Thymus (tissue), 11 donors: ENCODE measurements at regions not wholly inside any gene's neighbourhood (a gene's known extent, or its start where the extent isn't known, plus 50 kb on each side); places are given as distances from the start of the nearest gene placed in this dataset.

Source experiments
- DNase-seq, 9 donors: peaks; one replicate each; pipeline ENCODE4 v3.0.0-alpha.2; 2013; ENCODE audit warnings: low spot score in 9 of 9, low read depth in 6 of 9, missing footprints in 1 of 9
- H3K27ac ChIP-seq, 2 donors: one replicate each; pipeline ENCODE4 v1.5.1; 2013; ENCODE audit warnings: control low read depth in 1 of 2, low read depth in 1 of 2, low read length in 1 of 2, mild to moderate bottlenecking in 1 of 2, moderate library complexity in 1 of 2
- H3K27me3 ChIP-seq, 2 donors: one replicate each; pipeline ENCODE4 v1.5.1; 2013; ENCODE audit warnings: low read length in 1 of 2; ENCODE audit not compliant: control insufficient read depth in 2 of 2, insufficient read depth in 1 of 2
- H3K36me3 ChIP-seq, 2 donors: one replicate each; pipeline ENCODE4 v1.5.1; 2013; ENCODE audit warnings: low read length in 1 of 2, mild to moderate bottlenecking in 1 of 2, moderate library complexity in 1 of 2; ENCODE audit not compliant: control insufficient read depth in 2 of 2, insufficient read depth in 2 of 2
- H3K4me1 ChIP-seq, 2 donors: one replicate each; pipeline ENCODE4 v1.5.1; 2013; ENCODE audit warnings: low read length in 2 of 2; ENCODE audit not compliant: control insufficient read depth in 2 of 2, insufficient read depth in 2 of 2
- H3K4me3 ChIP-seq, 2 donors: one replicate each; pipeline ENCODE4 v1.5.1; 2013; ENCODE audit warnings: low read length in 2 of 2, control low read depth in 1 of 2, mild to moderate bottlenecking in 1 of 2
- H3K9me3 ChIP-seq, 2 donors: one replicate each; pipeline ENCODE4 v1.5.1; 2013; ENCODE audit warnings: low read length in 1 of 2, mild to moderate bottlenecking in 1 of 2; ENCODE audit not compliant: control insufficient read depth in 2 of 2, insufficient read depth in 1 of 2
- whole genome bisulfite sequencing: extraction: QIAGEN DNeasy Blood & Tissue Kit; methylation state at CpG from one replicate; pipeline ENCODE4 v1.1.7; 2013; 5-methylcytosine and 5-hydroxymethylcytosine counted together
- donor health status: healthy.

DNA sequence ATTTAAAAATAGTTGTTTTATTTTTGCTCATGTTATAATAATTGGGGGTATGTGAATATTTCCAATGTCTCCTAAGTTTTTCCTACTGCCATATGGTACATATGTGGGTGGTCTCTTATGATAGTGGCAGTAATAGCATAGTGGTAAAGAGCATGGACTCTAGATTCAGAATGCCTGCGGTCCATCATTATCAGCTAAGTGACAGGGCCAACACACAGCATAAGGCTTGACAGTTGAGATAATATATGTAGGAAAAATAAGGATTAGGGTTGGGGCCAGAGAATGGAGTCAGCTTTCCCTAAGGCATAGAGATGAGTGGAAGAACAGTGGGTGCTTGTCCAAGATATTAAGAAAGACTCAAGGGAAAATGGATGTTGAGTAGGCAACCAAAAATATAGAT is 2707.5 kb downstream of the PCDH7 start:
- no peak for DNase-seq

DNA sequence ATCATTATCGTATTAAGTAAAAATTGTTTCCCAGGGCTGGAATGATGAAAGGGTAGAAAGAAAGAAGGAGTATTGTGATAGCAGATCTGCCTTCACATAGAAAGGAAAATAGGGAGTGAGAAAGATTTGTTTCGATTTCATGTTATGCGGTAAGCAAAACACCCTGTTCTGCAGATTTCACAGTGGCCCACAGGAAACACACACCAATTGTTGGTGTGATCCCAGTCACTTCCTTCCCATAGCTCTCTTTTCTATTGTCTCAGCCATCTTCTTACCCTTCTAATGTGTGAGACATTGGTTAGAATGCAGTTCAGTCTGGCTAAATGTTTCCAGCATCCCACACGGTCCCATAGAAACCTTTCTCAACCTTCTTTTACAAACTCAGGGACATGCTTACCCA is 2709.8 kb downstream of the PCDH7 start:
- 92% methylated on average over 4 of the region's 4 CpGs for WGBS
- Histone ChIP-seq H3K27me3 (no peaks in the 10 kb centered on the region), H3K27ac (no peak overlapping the region), H3K9me3 (no peaks in the 10 kb centered on the region), H3K4me1 (no peaks in the 10 kb centered on the region), H3K36me3 (no peaks in the 10 kb centered on the region), H3K4me3 (no peak overlapping the region)
- DNase-seq, result no peak

More for the DNA sequence above, 2707.5 kb downstream of the PCDH7 start:
- WGBS, result 94% methylated on average over 1 of the region's 1 CpG
- Histone ChIP-seq H3K27me3 (no peaks in the 10 kb centered on the region), H3K4me3 (no peak overlapping the region), H3K36me3 (no peaks in the 10 kb centered on the region), H3K4me1 (no peaks in the 10 kb centered on the region), H3K9me3 (no peaks in the 10 kb centered on the region), H3K27ac (no peak overlapping the region)

- H3K4me1 ChIP-seq, result no peaks in the 10 kb centered on the region
- DNase-seq, result no peak
- WGBS, result 96% methylated on average over 2 of the region's 2 CpGs
- no peaks in the 10 kb centered on the region for H3K27me3 ChIP-seq
- no peak overlapping the region for H3K4me3 ChIP-seq
- peaks cover 0 to 4% of the 10 kb centered on the region in 2 donors for H3K9me3 ChIP-seq
- no peaks in the 10 kb centered on the region for H3K36me3 ChIP-seq
- H3K27ac ChIP-seq, result no peak overlapping the region
These were observed 2717.2 kb downstream of the PCDH7 start for GRCh38 chr4:33437406-33437805.

- no peak for DNase-seq
- H3K4me3 ChIP-seq, result no peak overlapping the region
- H3K36me3 ChIP-seq, result no peaks in the 10 kb centered on the region
- no peaks in the 10 kb centered on the region for H3K27me3 ChIP-seq
- WGBS, result 90% methylated on average over 2 of the region's 2 CpGs
- no peak overlapping the region for H3K27ac ChIP-seq
- no peaks in the 10 kb centered on the region for H3K9me3 ChIP-seq
- H3K4me1 ChIP-seq, result no peaks in the 10 kb centered on the region
These were observed 2726.8 kb downstream of the PCDH7 start for GRCh38 chr4:33446953-33447352.

- H3K4me1 ChIP-seq, result no peaks in the 10 kb centered on the region
- no peak for DNase-seq
- H3K27me3 ChIP-seq, result no peaks in the 10 kb centered on the region
- WGBS, result 96% methylated on average over 3 of the region's 3 CpGs
- H3K4me3 ChIP-seq, result no peak overlapping the region
- no peak overlapping the region for H3K27ac ChIP-seq
- H3K36me3 ChIP-seq, result no peaks in the 10 kb centered on the region
- H3K9me3 ChIP-seq, result peaks cover 0 to 2% of the 10 kb centered on the region in 2 donors
These were observed 2728.8 kb downstream of the PCDH7 start for GRCh38 chr4:33448948-33449347.

- peaks cover 0 to 4% of the 10 kb centered on the region in 2 donors for H3K9me3 ChIP-seq
- H3K36me3 ChIP-seq, result no peaks in the 10 kb centered on the region
- DNase-seq, result no peak
- H3K27ac ChIP-seq, result no peak overlapping the region
- H3K4me3 ChIP-seq, result no peak overlapping the region
- H3K27me3 ChIP-seq, result no peaks in the 10 kb centered on the region
- no peaks in the 10 kb centered on the region for H3K4me1 ChIP-seq
These were observed 2733.3 kb downstream of the PCDH7 start for GRCh38 chr4:33453436-33453835.

GRCh38 chr4:33453916-33454315 is 2733.7 kb downstream of the PCDH7 start:
- DNase-seq, result no peak
- no peaks in the 10 kb centered on the region for H3K4me1 ChIP-seq
- no peaks in the 10 kb centered on the region for H3K27me3 ChIP-seq
- no peaks in the 10 kb centered on the region for H3K36me3 ChIP-seq
- peaks cover 0 to 4% of the 10 kb centered on the region in 2 donors for H3K9me3 ChIP-seq
- no peak overlapping the region for H3K27ac ChIP-seq
- H3K4me3 ChIP-seq, result no peak overlapping the region
- 97% methylated on average over 1 of the region's 1 CpG for WGBS

DNA sequence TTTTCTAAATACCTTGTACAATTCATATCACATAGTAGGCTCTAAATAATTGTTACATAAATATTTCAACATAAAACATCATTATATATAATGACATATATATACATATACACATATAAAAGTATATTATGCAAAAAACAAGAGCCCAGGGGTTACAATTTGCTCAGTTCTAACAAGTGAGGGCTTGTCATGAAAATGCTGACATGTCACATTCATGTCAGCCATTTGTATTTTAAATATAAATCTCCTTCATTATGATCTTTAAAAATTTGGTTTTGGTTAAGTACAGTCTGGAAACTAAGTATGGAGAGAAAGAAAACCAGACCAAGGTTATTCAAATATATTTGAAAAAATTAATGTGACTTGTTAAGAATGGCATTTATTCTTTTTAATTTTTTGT is 2745.4 kb downstream of the PCDH7 start:
- Histone ChIP-seq H3K4me3 (no peak overlapping the region), H3K27ac (no peak overlapping the region), H3K36me3 (no peaks in the 10 kb centered on the region), H3K4me1 (no peaks in the 10 kb centered on the region), H3K27me3 (no peaks in the 10 kb centered on the region), H3K9me3 (peaks cover 0 to 4% of the 10 kb centered on the region in 2 donors)
- no peak for DNase-seq

- no peaks in the 10 kb centered on the region for H3K27me3 ChIP-seq
- no peak overlapping the region for H3K4me3 ChIP-seq
- no peaks in the 10 kb centered on the region for H3K36me3 ChIP-seq
- no peak overlapping the region for H3K27ac ChIP-seq
- no peak for DNase-seq
- H3K4me1 ChIP-seq, result no peaks in the 10 kb centered on the region
- H3K9me3 ChIP-seq, result peaks cover 0 to 13% of the 10 kb centered on the region in 2 donors
- WGBS, result 95% methylated on average over 13 of the region's 13 CpGs
These were observed 2747.1 kb downstream of the PCDH7 start for GRCh38 chr4:33467291-33467690.

- Histone ChIP-seq H3K27me3 (no peaks in the 10 kb centered on the region), H3K27ac (no peak overlapping the region), H3K4me1 (no peaks in the 10 kb centered on the region), H3K9me3 (peaks cover 0 to 13% of the 10 kb centered on the region in 2 donors), H3K36me3 (no peaks in the 10 kb centered on the region), H3K4me3 (no peak overlapping the region)
- 94% methylated on average over 4 of the region's 4 CpGs for WGBS
- no peak for DNase-seq
These were observed 2750.6 kb downstream of the PCDH7 start for GRCh38 chr4:33470805-33471204.
